H1 (cell line): ENCODE measurements at regions not wholly inside any gene's neighbourhood (a gene's known extent, or its start where the extent isn't known, plus 50 kb on each side); places are given as distances from the start of the nearest gene placed in this dataset.
A peak's percentile ranks its signal among the peaks of the same experiment; 100 is the strongest.

Experiments
- CTCF ChIA-PET: fragments of 300-600 bp; sonication (Branson Sonifier 250); formaldehyde crosslinking; loops from one replicate; lab custom pipeline; 2021; ENCODE audit not compliant: partially characterized antibody; lab: Charles Lee
- POLR2A ChIA-PET: fragments of 300-600 bp; sonication (Branson Sonifier 250); formaldehyde crosslinking; loops from one replicate; lab custom pipeline; 2021; ENCODE audit warnings: inconsistent platforms; ENCODE audit not compliant: partially characterized antibody; lab: Charles Lee
- DNase-seq, 2 experiments: peaks; one replicate each; pipeline versions ENCODE4 v3.0.0 to v3.0.0-alpha.2; 2010 to 2022; ENCODE audit warnings: low spot score in 2 of 2, low read depth in 1 of 2, mixed read lengths in 1 of 2
- FAIRE-seq: peaks from 2 replicates; lab custom pipeline; 2011; peaks lifted over from hg19 to GRCh38; lab: Jason Lieb, UNC
- H2AFZ ChIP-seq: 2 replicates; pipeline ENCODE4 v1.8.1; 2012; ENCODE audit warnings: low read length, inconsistent platforms
- H2AK5ac ChIP-seq: 2 replicates; pipeline ENCODE4 v1.6.1; 2013; ENCODE audit warnings: low read depth, low read length
- H2BK120ac ChIP-seq: replicated peaks from 2 replicates; pipeline ENCODE3; 2013; ENCODE audit warnings: low read depth, low read length, inconsistent platforms
- H2BK12ac ChIP-seq: 2 replicates; pipeline ENCODE4 v1.6.1; 2013; ENCODE audit warnings: low read depth, low read length
- H2BK15ac ChIP-seq: 2 replicates; pipeline ENCODE4 v1.6.1; 2013; ENCODE audit warnings: low read length
- H2BK20ac ChIP-seq: 2 replicates; pipeline ENCODE4 v1.6.1; 2013; ENCODE audit warnings: low read length
- H2BK5ac ChIP-seq: 2 replicates; pipeline ENCODE4 v1.6.1; 2013; ENCODE audit warnings: low read depth, low read length
- H3K14ac ChIP-seq: 2 replicates; pipeline ENCODE4 v1.6.1; 2013; ENCODE audit warnings: inconsistent platforms; ENCODE audit not compliant: insufficient read length
- H3K18ac ChIP-seq: 2 replicates; pipeline ENCODE4 v1.6.1; 2013; ENCODE audit warnings: low read length; ENCODE audit errors: extremely low read depth
- H3K23ac ChIP-seq: 2 replicates; pipeline ENCODE4 v1.6.1; 2013; ENCODE audit warnings: inconsistent platforms; ENCODE audit not compliant: insufficient read length
- H3K23me2 ChIP-seq: 2 replicates; pipeline ENCODE4 v1.6.1; 2013; ENCODE audit warnings: low read depth, low read length
- H3K27ac ChIP-seq: 2 replicates; pipeline ENCODE4 v1.6.1; 2011; ENCODE audit warnings: low read depth, low read length, inconsistent platforms
- H3K27me3 ChIP-seq, 4 experiments: replicated peaks in 1 of 4; 1 replicate in 1 of 4; 2 replicates in 3 of 4; pipeline versions ENCODE4 v1.6.1 to v1.8.1; 2011 to 2013; ENCODE audit warnings: low read length in 3 of 4, mild to moderate bottlenecking in 3 of 4, inconsistent platforms in 2 of 4, mixed read lengths in 2 of 4, moderate library complexity in 1 of 4; ENCODE audit not compliant: control insufficient read depth in 3 of 4, insufficient read depth in 3 of 4; ENCODE audit errors: extremely low read depth in 1 of 4
- H3K36me3 ChIP-seq, 4 experiments: 2 replicates each; pipeline versions ENCODE4 v1.6.1 to v1.8.1; 2011 to 2013; ENCODE audit warnings: mild to moderate bottlenecking in 4 of 4, low read length in 3 of 4, moderate library complexity in 2 of 4, control low read depth in 1 of 4, inconsistent platforms in 1 of 4; ENCODE audit not compliant: insufficient read depth in 4 of 4, control insufficient read depth in 2 of 4
- H3K4ac ChIP-seq: replicated peaks from 2 replicates; pipeline ENCODE3; 2013; ENCODE audit warnings: low read length, low read depth, mixed read lengths, inconsistent platforms; ENCODE audit not compliant: insufficient read length
- H3K4me1 ChIP-seq, 4 experiments: replicated peaks in 1 of 4; 1 replicate in 1 of 4; 2 replicates in 3 of 4; pipeline versions ENCODE4 v1.6.1 to v1.8.1; 2011 to 2013; ENCODE audit warnings: low read length in 3 of 4, inconsistent platforms in 2 of 4, mixed read lengths in 1 of 4; ENCODE audit not compliant: insufficient read depth in 4 of 4, control insufficient read depth in 3 of 4
- H3K4me2 ChIP-seq, 2 experiments: 2 replicates each; pipeline versions ENCODE4 v1.6.1 to v1.8.1; 2011 to 2013; ENCODE audit warnings: low read depth in 2 of 2, low read length in 2 of 2, control low read depth in 1 of 2, inconsistent platforms in 1 of 2, mild to moderate bottlenecking in 1 of 2; ENCODE audit not compliant: insufficient read depth in 1 of 2
- H3K4me3 ChIP-seq, 4 experiments: fragments of 200-600, 300-600 bp in 1 of 4; sonication (generic), shearing (Covaris generic), sonication (Bioruptor Twin) in 1 of 4; 2 replicates each; pipeline versions ENCODE4 v1.5.1 to v1.8.1; 2011 to 2016; ENCODE audit warnings: low read length in 4 of 4, low read depth in 3 of 4, control low read depth in 2 of 4, inconsistent platforms in 2 of 4, mild to moderate bottlenecking in 2 of 4, mixed read lengths in 1 of 4, moderate library complexity in 1 of 4; ENCODE audit not compliant: insufficient read depth in 2 of 4; ENCODE audit errors: extremely low read depth in 1 of 4
- H3K56ac ChIP-seq: replicated peaks from 2 replicates; pipeline ENCODE3; 2013; ENCODE audit warnings: low read depth, mild to moderate bottlenecking, mixed read lengths, low read length, inconsistent platforms; ENCODE audit not compliant: insufficient read length
- H3K79me1 ChIP-seq: 2 replicates; pipeline ENCODE4 v1.6.1; 2013; ENCODE audit warnings: low read depth, low read length, control low read depth
- H3K79me2 ChIP-seq, 2 experiments: 2 replicates each; pipeline versions ENCODE4 v1.6.1 to v1.8.1; 2012 to 2013; ENCODE audit warnings: low read length in 2 of 2, mild to moderate bottlenecking in 2 of 2, inconsistent platforms in 1 of 2; ENCODE audit not compliant: insufficient read depth in 2 of 2, control insufficient read depth in 1 of 2
- H3K9ac ChIP-seq, 4 experiments: replicated peaks in 1 of 4; 1 replicate in 1 of 4; 2 replicates in 3 of 4; pipeline versions ENCODE4 v1.6.1 to v1.8.1; 2011 to 2013; ENCODE audit warnings: low read depth in 3 of 4, low read length in 3 of 4, control low read depth in 2 of 4, mild to moderate bottlenecking in 2 of 4, moderate library complexity in 2 of 4, inconsistent platforms in 1 of 4; ENCODE audit errors: extremely low read depth in 1 of 4
- H3K9me3 ChIP-seq, 2 experiments: 2 replicates each; pipeline versions ENCODE4 v1.6.1 to v1.8.1; 2012 to 2013; ENCODE audit warnings: mild to moderate bottlenecking in 2 of 2, moderate library complexity in 2 of 2, control low read depth in 1 of 2, inconsistent platforms in 1 of 2, low read depth in 1 of 2, low read length in 1 of 2, mixed read lengths in 1 of 2; ENCODE audit not compliant: insufficient read depth in 2 of 2
- H4K20me1 ChIP-seq, 2 experiments: replicated peaks in 1 of 2; 2 replicates each; pipeline versions ENCODE3 to v1.8.1; 2011 to 2013; ENCODE audit warnings: inconsistent platforms in 2 of 2, low read length in 2 of 2, mild to moderate bottlenecking in 1 of 2; ENCODE audit not compliant: insufficient read depth in 2 of 2, control insufficient read depth in 1 of 2
- H4K5ac ChIP-seq: 2 replicates; pipeline ENCODE4 v1.6.1; 2013; ENCODE audit warnings: low read length, low read depth, mixed read lengths, inconsistent platforms; ENCODE audit not compliant: insufficient read length
- H4K8ac ChIP-seq: 2 replicates; pipeline ENCODE4 v1.8.0; 2013; ENCODE audit warnings: mild to moderate bottlenecking, moderate library complexity, low read length, inconsistent platforms; ENCODE audit not compliant: insufficient read depth; ENCODE audit errors: extremely low read depth
- H4K91ac ChIP-seq: replicated peaks from 2 replicates; pipeline ENCODE3; 2013; ENCODE audit warnings: low read length, mixed read lengths, inconsistent platforms; ENCODE audit not compliant: insufficient read length
- MAFK ChIP-seq: IDR thresholded peaks from 2 replicates; pipeline ENCODE4 v1.6.1; 2012; ENCODE audit warnings: low read depth, mild to moderate bottlenecking, improper control_type of control experiment, low read length
- RAD21 ChIP-seq, 2 experiments: IDR thresholded peaks in 1 of 2; conservative IDR thresholded peaks in 1 of 2; 2 replicates each; pipeline ENCODE4 v1.6.1; 2011; ENCODE audit warnings: low read depth in 2 of 2, low read length in 2 of 2, improper control_type of control experiment in 1 of 2, inconsistent platforms in 1 of 2, mild to moderate bottlenecking in 1 of 2, moderate library complexity in 1 of 2
- WGBS, 2 experiments: shearing (Covaris generic) in 1 of 2; methylation state at CpG; one replicate each; pipeline versions ENCODE4 v1.1.6 to v1.1.7; 2013 to 2015; ENCODE audit warnings: low lambda C conversion rate in 2 of 2, mixed read lengths in 2 of 2, inconsistent platforms in 1 of 2, low coverage in 1 of 2, missing lambda C conversion rate in 1 of 2; ENCODE audit not compliant: insufficient replicate concordance in 2 of 2, insufficient coverage in 1 of 2, insufficient read length in 1 of 2; ENCODE audit errors: extremely low coverage in 1 of 2, missing lambda C conversion rate in 1 of 2; 5-methylcytosine and 5-hydroxymethylcytosine counted together
- TF ChIP-seq, protein P1 (sequence below), 3 experiments: IDR thresholded peaks; 1 replicate in 2 of 3; 2 replicates in 1 of 3; pipeline versions ENCODE4 v1.5.1 to v1.6.1; 2011; ENCODE audit warnings: low read length in 3 of 3, mild to moderate bottlenecking in 3 of 3, inconsistent platforms in 2 of 3, low read depth in 1 of 3, moderate library complexity in 1 of 3; ENCODE audit not compliant: insufficient read depth in 1 of 3; ENCODE audit errors: control extremely low read depth in 1 of 3

- Histone ChIP-seq H3K23me2 (no peaks in the 10 kb centered on the region), H3K27me3 (no peaks in the 10 kb centered on the region), H4K8ac (no peak overlapping the region)
- TF ChIP-seq MAFK (no peak), RAD21 (IDR thresholded peaks at IDR 0.05 in 1 of 2, conservative IDR thresholded peaks at IDR 0.05 in 1 of 2; ENCODE audit: low read depth in 2 of 2, low read length in 2 of 2) (peak; percentile 66 to 69)
- TF ChIP-seq, protein P1, sequence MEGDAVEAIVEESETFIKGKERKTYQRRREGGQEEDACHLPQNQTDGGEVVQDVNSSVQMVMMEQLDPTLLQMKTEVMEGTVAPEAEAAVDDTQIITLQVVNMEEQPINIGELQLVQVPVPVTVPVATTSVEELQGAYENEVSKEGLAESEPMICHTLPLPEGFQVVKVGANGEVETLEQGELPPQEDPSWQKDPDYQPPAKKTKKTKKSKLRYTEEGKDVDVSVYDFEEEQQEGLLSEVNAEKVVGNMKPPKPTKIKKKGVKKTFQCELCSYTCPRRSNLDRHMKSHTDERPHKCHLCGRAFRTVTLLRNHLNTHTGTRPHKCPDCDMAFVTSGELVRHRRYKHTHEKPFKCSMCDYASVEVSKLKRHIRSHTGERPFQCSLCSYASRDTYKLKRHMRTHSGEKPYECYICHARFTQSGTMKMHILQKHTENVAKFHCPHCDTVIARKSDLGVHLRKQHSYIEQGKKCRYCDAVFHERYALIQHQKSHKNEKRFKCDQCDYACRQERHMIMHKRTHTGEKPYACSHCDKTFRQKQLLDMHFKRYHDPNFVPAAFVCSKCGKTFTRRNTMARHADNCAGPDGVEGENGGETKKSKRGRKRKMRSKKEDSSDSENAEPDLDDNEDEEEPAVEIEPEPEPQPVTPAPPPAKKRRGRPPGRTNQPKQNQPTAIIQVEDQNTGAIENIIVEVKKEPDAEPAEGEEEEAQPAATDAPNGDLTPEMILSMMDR (IDR thresholded peaks at IDR 0.05; ENCODE audit: control extremely low read depth in 1 of 3, insufficient read depth in 1 of 3, low read depth in 1 of 3, low read length in 3 of 3), result peak in 2 of 3 experiments; percentile 28 to 38; a peak in 2 of 4 replicates
- TF ChIP-seq, all 59 proteins: peak for 2
- no peak overlapping the region for H3K27ac ChIP-seq
- no peak overlapping the region for H4K91ac ChIP-seq
- H2AFZ ChIP-seq, result no peak overlapping the region
- H2BK12ac ChIP-seq, result no peak overlapping the region
- no peak overlapping the region for H4K5ac ChIP-seq
- H2BK5ac ChIP-seq, result no peak overlapping the region
- ChIA-PET CTCF (interaction anchor here (0.8 to 1.3 kb wide), 4 partner anchors 10 to 363 kb away, joined by 3 to 6 read pairs (median 4); no protein-coding TSS in a partner anchor), POLR2A (no interaction called here)
- H3K79me1 ChIP-seq, result no peaks in the 10 kb centered on the region
- no peak for FAIRE-seq
- no peak overlapping the region for H3K4me2 ChIP-seq
- H3K4me1 ChIP-seq, result no peaks in the 10 kb centered on the region
- H3K4ac ChIP-seq, result no peak overlapping the region
- no peak overlapping the region for H3K4me3 ChIP-seq
- H3K9me3 ChIP-seq, result no peaks in the 10 kb centered on the region
- no peak overlapping the region for H3K9ac ChIP-seq
- H3K79me2 ChIP-seq, result no peaks in the 10 kb centered on the region
- no peak overlapping the region for H3K23ac ChIP-seq
- H2BK20ac ChIP-seq, result no peak overlapping the region
- H4K20me1 ChIP-seq, result no peaks in the 10 kb centered on the region
- H2AK5ac ChIP-seq, result no peak overlapping the region
- H3K36me3 ChIP-seq, result no peaks in the 10 kb centered on the region
- no peak overlapping the region for H3K18ac ChIP-seq
- H2BK120ac ChIP-seq, result no peak overlapping the region
- no peak for DNase-seq
- no peak overlapping the region for H3K14ac ChIP-seq
- no peak overlapping the region for H2BK15ac ChIP-seq
- no peak overlapping the region for H3K56ac ChIP-seq
- 14% methylated on average over 1 of the region's 1 CpG; no CpG with 5 or more reads in 1 of the 2 experiments for WGBS, 2 experiments
Measured at GRCh38 chrX:147838465-147839131, 73.1 kb upstream of the FMR1 start.
